OCI-LY7 (cell line): ENCODE measurements at regions not wholly inside any gene's neighbourhood (a gene's known extent, or its start where the extent isn't known, plus 50 kb on each side); places are given as distances from the start of the nearest gene placed in this dataset.

ENCODE experiments used
- BruUV-seq: library from RNA; stranded (reverse); fragments of 400-500 nt; replicated peaks from 2 replicates; lab custom pipeline; 2021; lab: Mats Ljungman, UMichigan
- CTCF ChIA-PET: fragments of 300-600 bp; sonication (Branson Sonifier 250); formaldehyde crosslinking; loops from one replicate; lab custom pipeline; 2022; ENCODE audit warnings: antibody characterized with exemption; ENCODE audit not compliant: unreplicated experiment; lab: Charles Lee
- POLR2A ChIA-PET: fragments of 300-600 bp; sonication (Branson Sonifier 250); formaldehyde crosslinking; loops from one replicate; lab custom pipeline; 2022; ENCODE audit warnings: antibody characterized with exemption; lab: Charles Lee
- DNase-seq: peaks from one replicate; pipeline ENCODE4 v3.0.0-alpha.2; 2015; ENCODE audit warnings: low spot score
- H2AFZ ChIP-seq: fragments of 200-600 bp; sonication (generic), shearing (Covaris generic); 2 replicates; pipeline ENCODE4 v1.6.1; 2014; ENCODE audit warnings: mild to moderate bottlenecking, antibody characterized with exemption, low read length, moderate library complexity
- H3K27ac ChIP-seq: fragments of 200-600 bp; sonication (generic); 2 replicates; pipeline ENCODE4 v1.5.1; 2014; ENCODE audit warnings: mixed run types, low read depth, mild to moderate bottlenecking, moderate library complexity, low read length, inconsistent platforms; ENCODE audit not compliant: poor library complexity, severe bottlenecking
- H3K36me3 ChIP-seq: fragments of 200-600 bp; sonication (generic); 2 replicates; pipeline ENCODE4 v1.6.1; 2014; ENCODE audit warnings: mild to moderate bottlenecking, antibody characterized with exemption, low read length, moderate library complexity, mixed read lengths; ENCODE audit not compliant: insufficient read depth
- H3K4me1 ChIP-seq: fragments of 200-600 bp; sonication (generic); 2 replicates; pipeline ENCODE4 v1.5.1; 2014; ENCODE audit warnings: mild to moderate bottlenecking, low read length; ENCODE audit not compliant: insufficient read depth, poor library complexity, severe bottlenecking
- H3K4me2 ChIP-seq: fragments of 200-600 bp; sonication (generic); 2 replicates; pipeline ENCODE4 v1.6.1; 2014; ENCODE audit warnings: mild to moderate bottlenecking, low read length
- H3K4me3 ChIP-seq: fragments of 200-600 bp; sonication (generic); 2 replicates; pipeline ENCODE4 v1.5.1; 2014; ENCODE audit warnings: mild to moderate bottlenecking, low read depth, low read length; ENCODE audit not compliant: poor library complexity, severe bottlenecking
- H3K79me2 ChIP-seq: fragments of 200-600 bp; sonication (generic); 2 replicates; pipeline ENCODE4 v1.6.1; 2016; ENCODE audit warnings: low read depth, mild to moderate bottlenecking, low read length, moderate library complexity, mixed read lengths; ENCODE audit not compliant: insufficient read depth
- H3K9me2 ChIP-seq: fragments of 200-600 bp; sonication (generic); 2 replicates; pipeline ENCODE4 v1.6.1; 2016; ENCODE audit warnings: mild to moderate bottlenecking, low read length, mixed read lengths; ENCODE audit not compliant: insufficient read depth
- H3K9me3 ChIP-seq: fragments of 200-600 bp; sonication (generic); 2 replicates; pipeline ENCODE4 v1.6.1; 2014; ENCODE audit warnings: mild to moderate bottlenecking, mixed run types, low read length, mixed read lengths
- H4K20me1 ChIP-seq: fragments of 200-600 bp; sonication (generic); 2 replicates; pipeline ENCODE4 v1.6.1; 2014; ENCODE audit warnings: mild to moderate bottlenecking, antibody characterized with exemption, low read length, moderate library complexity, mixed read lengths; ENCODE audit not compliant: insufficient read depth
- EZH2phosphoT487 ChIP-seq: fragments of 200-600 bp; sonication (generic); IDR thresholded peaks from 2 replicates; pipeline ENCODE4 v1.6.1; 2018; ENCODE audit warnings: low read depth, borderline replicate concordance, mild to moderate bottlenecking, mixed run types, antibody characterized with exemption, low read length, moderate library complexity, mixed read lengths
- intact Hi-C: fragments of 100-400 bp; cut with micrococcal nuclease; formaldehyde crosslinking; loops from one replicate; pipeline ENCODE4 v1.10.0; 2022; ENCODE audit not compliant: unreplicated experiment
- TF ChIP-seq, protein P1 (sequence below): fragments of 200-600 bp; sonication (generic); conservative IDR thresholded peaks from 2 replicates; pipeline ENCODE4 v1.5.1; 2014; ENCODE audit warnings: mild to moderate bottlenecking, antibody characterized with exemption, low read length, moderate library complexity, mixed read lengths

DNA sequence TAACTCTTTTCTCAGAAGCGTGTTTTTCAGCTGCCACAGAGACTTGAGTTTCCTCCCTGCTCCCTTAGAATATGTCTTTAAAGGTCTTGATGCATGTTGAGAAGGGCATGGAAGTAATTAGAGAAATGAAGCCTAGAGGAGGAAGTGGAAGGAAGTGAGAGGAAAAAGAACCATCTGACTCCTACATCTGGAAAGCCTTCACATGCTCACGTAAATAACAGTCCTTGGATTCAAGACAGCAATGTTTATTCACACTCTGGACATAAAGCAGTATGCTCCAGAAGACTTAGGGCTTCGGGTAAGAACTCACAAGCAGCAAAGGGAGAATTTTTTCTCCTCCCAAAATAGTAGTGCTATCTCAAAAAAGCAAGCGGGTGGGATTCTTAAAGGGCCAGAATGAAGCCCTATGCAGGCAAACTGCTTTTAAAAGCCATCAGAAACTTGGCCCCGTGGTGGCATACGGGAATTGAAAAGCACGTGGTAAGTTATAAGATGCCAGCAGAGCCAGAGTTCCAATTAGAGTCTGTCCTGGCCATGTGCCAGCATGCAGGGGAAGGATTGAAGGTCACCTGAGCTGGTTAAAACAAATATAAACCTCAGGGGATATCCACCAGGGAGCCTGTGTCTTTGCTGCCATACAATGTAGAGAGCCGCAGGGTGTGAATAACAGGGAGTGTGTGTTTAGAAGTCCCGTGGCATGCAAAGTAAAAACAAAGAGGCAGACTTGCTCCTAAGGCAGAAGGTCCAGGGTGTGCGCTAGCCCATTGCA lies 380.8 kb upstream of the NDN start:
- Histone ChIP-seq H3K4me2 (no peak overlapping the region), H2AFZ (no peak overlapping the region), H4K20me1 (no peaks in the 10 kb centered on the region), H3K4me1 (no peaks in the 10 kb centered on the region), H3K27ac (no peak overlapping the region), H3K36me3 (no peaks in the 10 kb centered on the region), H3K4me3 (no peak overlapping the region), H3K9me2 (no peaks in the 10 kb centered on the region), H3K9me3 (0 out of 2 replicates have a peak, but pooled peaks cover 4% of the 10 kb centered on the region), H3K79me2 (no peaks in the 10 kb centered on the region)
- ChIA-PET POLR2A (no interaction called here), CTCF (no interaction called here)
- intact Hi-C loops: no loop called here
- no peak for DNase-seq
- no TSS peak for BruUV-seq
- TF ChIP-seq, protein P1, sequence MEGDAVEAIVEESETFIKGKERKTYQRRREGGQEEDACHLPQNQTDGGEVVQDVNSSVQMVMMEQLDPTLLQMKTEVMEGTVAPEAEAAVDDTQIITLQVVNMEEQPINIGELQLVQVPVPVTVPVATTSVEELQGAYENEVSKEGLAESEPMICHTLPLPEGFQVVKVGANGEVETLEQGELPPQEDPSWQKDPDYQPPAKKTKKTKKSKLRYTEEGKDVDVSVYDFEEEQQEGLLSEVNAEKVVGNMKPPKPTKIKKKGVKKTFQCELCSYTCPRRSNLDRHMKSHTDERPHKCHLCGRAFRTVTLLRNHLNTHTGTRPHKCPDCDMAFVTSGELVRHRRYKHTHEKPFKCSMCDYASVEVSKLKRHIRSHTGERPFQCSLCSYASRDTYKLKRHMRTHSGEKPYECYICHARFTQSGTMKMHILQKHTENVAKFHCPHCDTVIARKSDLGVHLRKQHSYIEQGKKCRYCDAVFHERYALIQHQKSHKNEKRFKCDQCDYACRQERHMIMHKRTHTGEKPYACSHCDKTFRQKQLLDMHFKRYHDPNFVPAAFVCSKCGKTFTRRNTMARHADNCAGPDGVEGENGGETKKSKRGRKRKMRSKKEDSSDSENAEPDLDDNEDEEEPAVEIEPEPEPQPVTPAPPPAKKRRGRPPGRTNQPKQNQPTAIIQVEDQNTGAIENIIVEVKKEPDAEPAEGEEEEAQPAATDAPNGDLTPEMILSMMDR: no peak
- no peak for TF ChIP-seq EZH2phosphoT487

DNA sequence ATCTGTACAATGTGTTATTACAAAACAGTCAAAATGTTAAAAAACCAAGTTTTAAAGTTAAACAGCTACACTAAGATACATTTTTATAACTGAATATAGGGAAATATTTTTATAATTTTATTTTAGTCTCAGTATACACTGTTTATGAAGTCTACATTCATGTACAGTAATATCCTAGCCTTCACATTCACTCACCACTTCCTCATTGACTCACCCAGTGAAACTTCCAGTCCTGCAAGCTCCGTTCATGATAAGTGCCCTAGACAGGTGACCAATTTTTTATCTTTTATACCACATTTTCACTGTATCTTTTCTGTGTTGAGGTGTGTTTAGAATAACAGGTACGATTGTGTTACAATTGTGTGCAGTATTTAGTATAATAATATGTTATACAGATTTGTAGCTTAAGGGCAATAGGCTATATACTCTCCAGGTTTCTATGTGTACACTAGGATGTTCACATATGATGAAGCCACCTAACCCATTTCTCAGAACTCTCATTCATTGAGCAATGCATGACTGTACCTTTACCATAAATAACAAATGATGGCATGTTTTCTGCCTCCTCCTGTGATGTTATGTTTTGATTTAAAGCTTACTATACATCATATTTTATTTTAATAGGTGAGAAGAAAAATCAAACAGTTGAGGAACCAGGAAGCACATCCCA lies 388.4 kb upstream of the NDN start:
- CTCF ChIA-PET: no interaction called here

More for the DNA sequence above, 388.4 kb upstream of the NDN start:
- H2AFZ ChIP-seq: no peak overlapping the region
- H3K9me3 ChIP-seq: peaks cover 5% of the 10 kb centered on the region; the same call in 1 of the 2 replicates
- no peaks in the 10 kb centered on the region for H4K20me1 ChIP-seq
- no peak for TF ChIP-seq EZH2phosphoT487
- TF ChIP-seq, protein P1: no peak
- H3K79me2 ChIP-seq: no peaks in the 10 kb centered on the region
- no peak overlapping the region for H3K4me2 ChIP-seq
- BruUV-seq: no TSS peak
- no peaks in the 10 kb centered on the region for H3K4me1 ChIP-seq
- H3K27ac ChIP-seq: no peak overlapping the region
- no peak for DNase-seq
- H3K4me3 ChIP-seq: no peak overlapping the region
- intact Hi-C loops: no loop called here
- H3K36me3 ChIP-seq: no peaks in the 10 kb centered on the region
- H3K9me2 ChIP-seq: no peaks in the 10 kb centered on the region
- POLR2A ChIA-PET: interaction anchor here (0.5 to 1.0 kb wide), 2 partner anchors 17 to 1055 kb away, joined by 3 to 4 read pairs; no protein-coding TSS in a partner anchor
